CD8-positive, alpha-beta memory T cell (primary cell): ENCODE measurements at regions not wholly inside any gene's neighbourhood (a gene's known extent, or its start where the extent isn't known, plus 50 kb on each side); places are given as distances from the start of the nearest gene placed in this dataset.

Experiments
- CTCF ChIA-PET: fragments of 350-600 bp; sonication (Branson Sonifier 250); formaldehyde crosslinking; loops from one replicate; lab custom pipeline; 2021; ENCODE audit warnings: antibody characterized with exemption; lab: Charles Lee
- POLR2A ChIA-PET: fragments of 350-600 bp; sonication (Branson Sonifier 250); formaldehyde crosslinking; loops from one replicate; lab custom pipeline; 2021; ENCODE audit warnings: antibody characterized with exemption; lab: Charles Lee
- DNase-seq, 5 donors: peaks; one replicate each; pipeline versions ENCODE4 v3.0.0 to v3.0.0-alpha.2; 2020 to 2022; ENCODE audit warnings: mixed read lengths in 1 of 5
- H3K27ac ChIP-seq: one replicate; pipeline ENCODE4 v1.7.0; 2013; ENCODE audit warnings: low read depth, mild to moderate bottlenecking, low read length, moderate library complexity
- H3K27me3 ChIP-seq: 2 replicates; pipeline ENCODE4 v1.7.0; 2013; ENCODE audit warnings: low read length, mild to moderate bottlenecking; ENCODE audit not compliant: insufficient read depth, poor library complexity, severe bottlenecking
- H3K36me3 ChIP-seq: 2 replicates; pipeline ENCODE4 v1.7.0; 2013; ENCODE audit warnings: mild to moderate bottlenecking, low read length, moderate library complexity; ENCODE audit not compliant: insufficient read depth
- H3K4me1 ChIP-seq: 2 replicates; pipeline ENCODE4 v1.7.0; 2013; ENCODE audit warnings: mild to moderate bottlenecking, low read length, moderate library complexity; ENCODE audit not compliant: insufficient read depth
- H3K4me3 ChIP-seq: 2 replicates; pipeline ENCODE4 v1.7.0; 2013; ENCODE audit warnings: mild to moderate bottlenecking, low read length
- H3K9me3 ChIP-seq: 2 replicates; pipeline ENCODE4 v1.7.0; 2013; ENCODE audit warnings: mild to moderate bottlenecking, low read length
- H3K27ac Mint-ChIP-seq, 8 donors: one replicate each; pipeline ENCODE4 v1.8.0; 2020 to 2021; ENCODE audit warnings: mixed read lengths in 8 of 8, mild to moderate bottlenecking in 6 of 8, inconsistent platforms in 3 of 8, moderate library complexity in 3 of 8
- H3K27me3 Mint-ChIP-seq, 2 donors: one replicate each; pipeline ENCODE4 v1.8.0; 2020 to 2021; ENCODE audit warnings: mixed read lengths in 2 of 2, mild to moderate bottlenecking in 1 of 2, moderate library complexity in 1 of 2
- H3K36me3 Mint-ChIP-seq, 3 donors: one replicate each; pipeline ENCODE4 v1.8.0; 2020 to 2021; ENCODE audit warnings: mixed read lengths in 3 of 3, inconsistent platforms in 1 of 3, mild to moderate bottlenecking in 1 of 3
- H3K4me1 Mint-ChIP-seq, 3 donors: one replicate each; pipeline ENCODE4 v1.8.0; 2020 to 2021; ENCODE audit warnings: mixed read lengths in 3 of 3, inconsistent platforms in 1 of 3, mild to moderate bottlenecking in 1 of 3
- H3K4me3 Mint-ChIP-seq, 7 donors: one replicate each; pipeline ENCODE4 v1.8.0; 2020 to 2021; ENCODE audit warnings: mixed read lengths in 7 of 7, mild to moderate bottlenecking in 6 of 7, moderate library complexity in 4 of 7, inconsistent platforms in 2 of 7
- H3K9me3 Mint-ChIP-seq, 5 donors: one replicate each; pipeline ENCODE4 v1.8.0; 2020 to 2022; ENCODE audit warnings: mixed read lengths in 5 of 5, mild to moderate bottlenecking in 3 of 5, moderate library complexity in 2 of 5, inconsistent platforms in 1 of 5

DNA sequence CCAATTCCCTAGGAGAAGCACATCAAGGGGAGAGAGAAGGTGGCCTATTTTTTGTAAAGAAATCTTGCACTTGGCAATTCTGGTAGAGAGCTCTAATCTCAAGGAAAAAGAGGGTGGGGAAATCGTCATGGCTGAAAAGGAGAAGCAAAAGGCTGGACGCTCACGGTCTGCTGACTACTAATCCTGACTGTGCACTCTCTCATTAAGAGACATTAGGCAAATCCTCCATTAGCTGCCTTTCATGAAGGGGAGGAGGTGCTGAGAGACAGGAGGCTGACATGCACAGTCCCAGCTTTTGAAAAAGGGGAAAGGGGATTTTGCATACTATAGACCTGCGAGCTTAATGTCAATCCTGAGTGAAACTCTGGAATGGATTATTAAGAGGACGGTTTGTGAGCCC is 170.0 kb downstream of the NR2F2 start:
- Mint-ChIP-seq H3K36me3 (peaks cover 0 to 6% (median 0%) of the 10 kb centered on the region in 3 donors), H3K27ac (no peak overlapping the region), H3K4me3 (no peak overlapping the region), H3K9me3 (peaks cover 0 to 11% (median 6%) of the 10 kb centered on the region in 5 donors), H3K4me1 (no peaks in the 10 kb centered on the region), H3K27me3 (no peaks in the 10 kb centered on the region)
- Histone ChIP-seq H3K4me3 (no peak overlapping the region), H3K27ac (no peak overlapping the region), H3K36me3 (no peaks in the 10 kb centered on the region), H3K27me3 (no peaks in the 10 kb centered on the region), H3K9me3 (no peaks in the 10 kb centered on the region), H3K4me1 (no peaks in the 10 kb centered on the region)
- CTCF ChIA-PET, result no interaction called here
- POLR2A ChIA-PET, result no interaction called here
- DNase-seq, result no peak

GRCh38 chr15:96501362-96501761 is 170.9 kb downstream of the NR2F2 start:
- no peak overlapping the region for H3K4me3 ChIP-seq
- no peaks in the 10 kb centered on the region for H3K36me3 ChIP-seq
- H3K36me3 Mint-ChIP-seq, result peaks cover 0 to 6% (median 0%) of the 10 kb centered on the region in 3 donors
- no peaks in the 10 kb centered on the region for H3K4me1 Mint-ChIP-seq
- no peaks in the 10 kb centered on the region for H3K9me3 ChIP-seq
- ChIA-PET CTCF (no interaction called here), POLR2A (no interaction called here)
- no peak overlapping the region for H3K27ac Mint-ChIP-seq
- no peak for DNase-seq
- no peaks in the 10 kb centered on the region for H3K27me3 Mint-ChIP-seq
- H3K27ac ChIP-seq, result no peak overlapping the region
- H3K4me3 Mint-ChIP-seq, result no peak overlapping the region
- peaks cover 0 to 11% (median 6%) of the 10 kb centered on the region in 5 donors for H3K9me3 Mint-ChIP-seq
- H3K4me1 ChIP-seq, result no peaks in the 10 kb centered on the region
- no peaks in the 10 kb centered on the region for H3K27me3 ChIP-seq

DNA sequence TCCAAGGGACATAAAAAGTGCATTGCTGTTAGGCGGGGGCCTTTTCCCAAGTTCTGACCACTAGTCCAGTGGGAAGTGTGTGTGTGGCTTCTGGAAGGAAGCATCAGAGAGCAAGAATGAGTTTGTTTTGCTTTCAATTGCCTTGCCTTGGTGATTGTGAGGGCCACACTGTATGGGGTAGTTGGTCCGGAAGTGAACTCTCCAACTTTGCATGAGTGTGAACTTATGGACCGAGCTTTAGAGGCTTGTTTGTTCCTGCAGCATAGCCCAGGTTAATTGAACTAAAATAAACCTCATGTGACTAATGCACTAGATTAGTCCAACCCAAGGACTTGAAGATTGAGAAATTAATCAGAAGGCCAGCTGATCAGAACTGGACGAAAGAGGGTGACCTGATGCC is 171.7 kb downstream of the NR2F2 start:
- CTCF ChIA-PET, result no interaction called here
- H3K9me3 Mint-ChIP-seq, result peaks cover 0 to 6% (median 3%) of the 10 kb centered on the region in 5 donors
- H3K4me3 ChIP-seq, result no peak overlapping the region

DNA sequence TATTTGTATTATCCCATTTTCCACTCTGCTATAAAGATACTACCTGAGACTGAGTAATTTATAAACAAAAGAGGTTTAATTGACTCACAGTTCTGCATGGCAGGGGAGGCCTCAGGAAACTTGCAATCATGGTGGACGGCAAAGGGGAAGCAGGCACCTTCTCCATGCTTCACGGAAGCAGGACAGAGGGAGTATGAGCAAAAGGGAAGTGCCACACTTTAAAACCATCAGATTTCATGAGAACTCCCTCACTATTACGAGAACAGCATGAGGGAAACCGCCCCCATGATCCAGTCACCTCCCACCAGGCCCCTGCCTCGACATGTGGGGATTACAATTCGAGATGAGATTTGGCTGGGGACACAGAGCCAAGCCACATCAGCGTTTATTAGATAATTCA is 172.8 kb downstream of the NR2F2 start:
- no peaks in the 10 kb centered on the region for H3K27me3 Mint-ChIP-seq
- no peak overlapping the region for H3K27ac Mint-ChIP-seq
- POLR2A ChIA-PET, result no interaction called here
- H3K36me3 Mint-ChIP-seq, result no peaks in the 10 kb centered on the region
- no peaks in the 10 kb centered on the region for H3K36me3 ChIP-seq
- no peak overlapping the region for H3K4me3 ChIP-seq
- no peaks in the 10 kb centered on the region for H3K9me3 ChIP-seq
- no peak overlapping the region for H3K4me3 Mint-ChIP-seq
- no peaks in the 10 kb centered on the region for H3K27me3 ChIP-seq
- CTCF ChIA-PET, result no interaction called here
- H3K4me1 ChIP-seq, result no peaks in the 10 kb centered on the region
- peaks cover 0 to 3% (median 3%) of the 10 kb centered on the region in 5 donors for H3K9me3 Mint-ChIP-seq
- no peak for DNase-seq
- no peaks in the 10 kb centered on the region for H3K4me1 Mint-ChIP-seq
- no peak overlapping the region for H3K27ac ChIP-seq

More for the DNA sequence above, 171.7 kb downstream of the NR2F2 start:
- Histone ChIP-seq H3K36me3 (no peaks in the 10 kb centered on the region), H3K9me3 (no peaks in the 10 kb centered on the region), H3K27me3 (no peaks in the 10 kb centered on the region), H3K27ac (no peak overlapping the region), H3K4me1 (no peaks in the 10 kb centered on the region)
- H3K36me3 Mint-ChIP-seq, result peaks cover 0 to 2% (median 0%) of the 10 kb centered on the region in 3 donors
- H3K4me3 Mint-ChIP-seq, result no peak overlapping the region
- POLR2A ChIA-PET, result no interaction called here
- no peak for DNase-seq
- H3K27ac Mint-ChIP-seq, result no peak overlapping the region
- H3K4me1 Mint-ChIP-seq, result no peaks in the 10 kb centered on the region
- H3K27me3 Mint-ChIP-seq, result no peaks in the 10 kb centered on the region

GRCh38 chr15:96504371-96504770 is 173.9 kb downstream of the NR2F2 start:
- Mint-ChIP-seq H3K27ac (no peak overlapping the region), H3K4me1 (no peaks in the 10 kb centered on the region), H3K36me3 (no peaks in the 10 kb centered on the region), H3K9me3 (peaks cover 0 to 3% (median 1%) of the 10 kb centered on the region in 5 donors), H3K27me3 (no peaks in the 10 kb centered on the region), H3K4me3 (no peak overlapping the region)
- no peak overlapping the region for H3K4me3 ChIP-seq
- no peaks in the 10 kb centered on the region for H3K9me3 ChIP-seq
- no peaks in the 10 kb centered on the region for H3K4me1 ChIP-seq
- ChIA-PET POLR2A (no interaction called here), CTCF (no interaction called here)
- H3K36me3 ChIP-seq, result no peaks in the 10 kb centered on the region
- H3K27ac ChIP-seq, result no peak overlapping the region
- no peaks in the 10 kb centered on the region for H3K27me3 ChIP-seq
- no peak for DNase-seq

DNA sequence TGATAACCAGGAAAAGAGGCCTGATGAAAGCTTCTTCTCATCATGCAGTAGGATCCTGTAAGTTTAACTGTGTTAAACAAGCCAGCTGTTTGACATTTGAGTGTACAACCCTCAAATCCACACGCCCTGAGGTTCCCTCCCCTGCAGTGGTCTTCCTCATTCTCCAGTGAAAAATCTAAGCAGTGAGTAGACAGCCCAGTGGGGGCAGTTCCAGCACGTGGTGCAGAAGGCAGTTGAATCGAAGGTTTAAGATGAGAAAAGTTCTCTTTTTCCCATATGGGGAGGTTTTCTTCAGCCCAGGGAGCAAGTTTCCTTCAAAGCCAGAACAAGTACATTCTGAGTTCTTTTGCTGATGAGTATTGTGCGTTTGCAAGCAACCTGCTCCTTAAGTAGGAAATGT is 174.5 kb downstream of the NR2F2 start:
- no peaks in the 10 kb centered on the region for H3K4me1 Mint-ChIP-seq
- Histone ChIP-seq H3K4me3 (no peak overlapping the region), H3K36me3 (no peaks in the 10 kb centered on the region), H3K27ac (no peak overlapping the region), H3K9me3 (no peaks in the 10 kb centered on the region), H3K4me1 (no peaks in the 10 kb centered on the region), H3K27me3 (no peaks in the 10 kb centered on the region)
- no peak for DNase-seq
- H3K4me3 Mint-ChIP-seq, result no peak overlapping the region
- no peaks in the 10 kb centered on the region for H3K27me3 Mint-ChIP-seq
- peaks cover 0 to 3% (median 0%) of the 10 kb centered on the region in 5 donors for H3K9me3 Mint-ChIP-seq
- ChIA-PET POLR2A (no interaction called here), CTCF (no interaction called here)
- H3K27ac Mint-ChIP-seq, result no peak overlapping the region
- no peaks in the 10 kb centered on the region for H3K36me3 Mint-ChIP-seq

DNA sequence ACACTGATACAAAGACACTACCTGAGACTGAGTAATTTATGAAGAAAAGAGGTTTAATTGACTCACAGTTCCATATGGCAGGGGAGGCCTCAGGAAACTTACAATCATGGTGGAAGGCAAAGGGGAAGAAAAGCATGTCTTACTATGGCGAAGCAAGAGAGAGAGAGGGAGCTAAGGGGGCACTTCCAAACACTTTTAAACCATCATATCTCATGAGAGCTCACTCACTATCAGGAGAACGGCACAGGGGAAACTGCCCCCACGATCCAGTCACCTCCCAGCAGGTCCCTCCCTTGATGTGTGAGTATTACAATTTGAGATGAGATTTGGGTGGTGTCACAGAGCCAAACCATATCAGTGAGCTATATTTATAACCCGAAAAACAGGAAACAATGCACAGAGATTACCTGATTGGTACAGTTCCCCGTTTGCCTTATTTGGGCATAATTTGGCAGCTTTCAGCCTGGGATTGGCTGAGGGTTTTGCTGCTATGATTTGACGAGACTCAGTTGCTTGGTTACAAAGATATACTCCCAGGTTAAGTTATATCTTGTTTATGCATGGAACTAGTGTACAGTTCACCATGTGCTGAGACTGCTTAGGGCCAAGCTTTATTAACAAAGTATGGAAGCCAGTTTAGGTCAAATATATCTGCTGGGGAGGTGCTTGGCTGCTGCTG is 184.2 kb downstream of the NR2F2 start:
- DNase-seq, result no peak
- Mint-ChIP-seq H3K27me3 (peaks cover 1 to 3% of the 10 kb centered on the region in 2 donors), H3K4me1 (no peaks in the 10 kb centered on the region), H3K36me3 (peaks cover 0 to 2% (median 0%) of the 10 kb centered on the region in 3 donors), H3K9me3 (peaks cover 3 to 21% (median 10%) of the 10 kb centered on the region in 5 donors), H3K27ac (no peak overlapping the region), H3K4me3 (no peak overlapping the region)
- no peak overlapping the region for H3K4me3 ChIP-seq
- no peaks in the 10 kb centered on the region for H3K36me3 ChIP-seq
- no peaks in the 10 kb centered on the region for H3K9me3 ChIP-seq
- CTCF ChIA-PET, result no interaction called here
- no peaks in the 10 kb centered on the region for H3K4me1 ChIP-seq
- no peaks in the 10 kb centered on the region for H3K27me3 ChIP-seq
- POLR2A ChIA-PET, result no interaction called here
- H3K27ac ChIP-seq, result no peak overlapping the region

DNA sequence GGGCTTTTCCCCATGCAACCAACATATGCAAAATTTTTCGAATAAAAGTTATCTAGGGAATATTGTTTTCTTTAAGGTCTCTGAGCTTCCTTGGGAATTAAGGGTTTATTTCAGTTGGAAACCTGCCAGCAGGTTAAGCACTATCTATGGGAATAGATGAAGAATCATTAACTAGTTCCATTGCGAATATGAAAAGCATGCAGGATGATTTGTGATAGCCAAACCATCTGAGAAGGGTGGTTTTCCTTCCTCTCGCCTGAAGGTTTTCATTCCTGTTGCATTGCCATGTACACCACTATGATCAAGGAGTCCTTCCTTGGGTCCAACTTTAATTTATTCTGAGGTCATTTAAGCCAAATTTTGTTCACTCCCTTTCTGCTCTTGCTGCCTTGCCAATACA is 184.9 kb downstream of the NR2F2 start:
- no peaks in the 10 kb centered on the region for H3K27me3 ChIP-seq
- no peak overlapping the region for H3K4me3 ChIP-seq
- H3K9me3 ChIP-seq, result no peaks in the 10 kb centered on the region
- no peak for DNase-seq
- H3K9me3 Mint-ChIP-seq, result peaks cover 3 to 21% (median 13%) of the 10 kb centered on the region in 5 donors
- no peak overlapping the region for H3K4me3 Mint-ChIP-seq
- peaks cover 0 to 1% of the 10 kb centered on the region in 2 donors for H3K27me3 Mint-ChIP-seq
- no peak overlapping the region for H3K27ac Mint-ChIP-seq
- no peaks in the 10 kb centered on the region for H3K4me1 Mint-ChIP-seq
- ChIA-PET CTCF (no interaction called here), POLR2A (no interaction called here)
- H3K27ac ChIP-seq, result no peak overlapping the region
- H3K36me3 ChIP-seq, result no peaks in the 10 kb centered on the region
- peaks cover 0 to 2% (median 0%) of the 10 kb centered on the region in 3 donors for H3K36me3 Mint-ChIP-seq
- no peaks in the 10 kb centered on the region for H3K4me1 ChIP-seq
